ENCODE measurements at regions not wholly inside any gene's neighbourhood (a gene's known extent, or its start where the extent isn't known, plus 50 kb on each side); places are given as distances from the start of the nearest gene placed in this dataset.

DNA sequence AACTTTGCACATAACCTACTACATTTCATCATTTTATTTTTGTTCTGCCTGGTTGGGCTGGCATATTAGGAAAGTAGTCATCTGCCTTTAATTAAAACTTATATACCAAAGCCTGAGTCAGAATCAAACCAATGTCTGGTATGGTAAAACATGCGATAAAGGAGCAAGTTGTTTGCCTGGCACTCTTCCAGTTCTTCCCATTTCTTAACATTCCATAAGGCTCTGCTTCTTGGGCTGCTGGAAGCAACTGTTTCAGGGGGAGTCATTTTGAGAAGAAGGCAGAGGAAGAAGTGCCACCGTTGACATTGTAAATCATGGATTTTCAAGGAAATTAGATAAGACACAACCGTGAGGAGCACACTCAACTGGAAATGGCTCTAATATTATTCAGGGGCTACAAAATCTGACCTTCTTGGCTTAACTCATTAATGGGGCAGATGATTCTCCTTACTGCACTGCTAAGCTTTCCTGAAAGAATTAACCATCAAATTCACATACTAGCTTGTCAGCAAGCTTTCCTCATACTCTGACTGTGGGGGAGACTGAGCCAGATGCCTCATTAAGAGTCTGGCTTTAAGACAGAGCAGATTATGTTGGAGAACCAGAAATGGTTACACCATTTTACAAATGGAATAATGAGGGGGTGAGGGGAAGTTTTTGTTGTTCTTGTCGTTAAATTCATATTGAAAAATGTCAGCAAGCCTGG lies 391.0 kb downstream of the TMEM232 start:
- TF ChIP-seq, protein P1, sequence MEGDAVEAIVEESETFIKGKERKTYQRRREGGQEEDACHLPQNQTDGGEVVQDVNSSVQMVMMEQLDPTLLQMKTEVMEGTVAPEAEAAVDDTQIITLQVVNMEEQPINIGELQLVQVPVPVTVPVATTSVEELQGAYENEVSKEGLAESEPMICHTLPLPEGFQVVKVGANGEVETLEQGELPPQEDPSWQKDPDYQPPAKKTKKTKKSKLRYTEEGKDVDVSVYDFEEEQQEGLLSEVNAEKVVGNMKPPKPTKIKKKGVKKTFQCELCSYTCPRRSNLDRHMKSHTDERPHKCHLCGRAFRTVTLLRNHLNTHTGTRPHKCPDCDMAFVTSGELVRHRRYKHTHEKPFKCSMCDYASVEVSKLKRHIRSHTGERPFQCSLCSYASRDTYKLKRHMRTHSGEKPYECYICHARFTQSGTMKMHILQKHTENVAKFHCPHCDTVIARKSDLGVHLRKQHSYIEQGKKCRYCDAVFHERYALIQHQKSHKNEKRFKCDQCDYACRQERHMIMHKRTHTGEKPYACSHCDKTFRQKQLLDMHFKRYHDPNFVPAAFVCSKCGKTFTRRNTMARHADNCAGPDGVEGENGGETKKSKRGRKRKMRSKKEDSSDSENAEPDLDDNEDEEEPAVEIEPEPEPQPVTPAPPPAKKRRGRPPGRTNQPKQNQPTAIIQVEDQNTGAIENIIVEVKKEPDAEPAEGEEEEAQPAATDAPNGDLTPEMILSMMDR (IDR thresholded peaks at IDR 0.05) = no peak
- TF ChIP-seq EZH2 (IDR thresholded peaks at IDR 0.05) = no peak

Measured in neural progenitor cell (in vitro differentiated cells).